ENCODE measurements at regions not wholly inside any gene's neighbourhood (a gene's known extent, or its start where the extent isn't known, plus 50 kb on each side); places are given as distances from the start of the nearest gene placed in this dataset.

DNA sequence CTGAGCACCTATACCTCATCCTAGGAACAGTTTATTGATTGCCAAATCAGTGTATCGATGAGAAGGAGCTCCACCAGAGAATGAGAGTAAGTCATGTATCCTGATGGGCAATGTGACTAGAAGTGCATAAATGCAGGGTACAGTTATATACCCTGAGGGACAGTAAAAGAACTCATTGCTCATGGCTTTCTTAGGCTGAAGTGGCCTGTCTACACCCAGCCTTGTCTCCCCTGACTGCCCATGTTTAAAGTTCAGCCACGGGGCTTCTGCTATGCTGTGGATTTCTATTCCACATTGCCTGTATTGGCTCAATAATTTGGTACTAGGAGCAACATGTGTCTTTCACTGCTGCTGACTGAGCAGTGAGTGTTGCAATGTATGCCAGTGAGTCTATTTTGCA lies 400.4 kb upstream of the IMPG1 start:
- H3K9me3 ChIP-seq: no peaks in the 10 kb centered on the region
- H3K4me1 ChIP-seq (ENCODE audit: control insufficient read depth in 1 of 2, low read depth in 2 of 2): no peaks in the 10 kb centered on the region
- no peaks in the 10 kb centered on the region for H3K27me3 ChIP-seq (replicated peaks; ENCODE audit: insufficient read depth)
- H3K27ac ChIP-seq: no peak overlapping the region
- DNase-seq (ENCODE audit: low spot score): no peak
- no peak for ATAC-seq (ENCODE audit: insufficient number of reproducible peaks, low FRiP score, low read depth)
- TF ChIP-seq, protein P1, sequence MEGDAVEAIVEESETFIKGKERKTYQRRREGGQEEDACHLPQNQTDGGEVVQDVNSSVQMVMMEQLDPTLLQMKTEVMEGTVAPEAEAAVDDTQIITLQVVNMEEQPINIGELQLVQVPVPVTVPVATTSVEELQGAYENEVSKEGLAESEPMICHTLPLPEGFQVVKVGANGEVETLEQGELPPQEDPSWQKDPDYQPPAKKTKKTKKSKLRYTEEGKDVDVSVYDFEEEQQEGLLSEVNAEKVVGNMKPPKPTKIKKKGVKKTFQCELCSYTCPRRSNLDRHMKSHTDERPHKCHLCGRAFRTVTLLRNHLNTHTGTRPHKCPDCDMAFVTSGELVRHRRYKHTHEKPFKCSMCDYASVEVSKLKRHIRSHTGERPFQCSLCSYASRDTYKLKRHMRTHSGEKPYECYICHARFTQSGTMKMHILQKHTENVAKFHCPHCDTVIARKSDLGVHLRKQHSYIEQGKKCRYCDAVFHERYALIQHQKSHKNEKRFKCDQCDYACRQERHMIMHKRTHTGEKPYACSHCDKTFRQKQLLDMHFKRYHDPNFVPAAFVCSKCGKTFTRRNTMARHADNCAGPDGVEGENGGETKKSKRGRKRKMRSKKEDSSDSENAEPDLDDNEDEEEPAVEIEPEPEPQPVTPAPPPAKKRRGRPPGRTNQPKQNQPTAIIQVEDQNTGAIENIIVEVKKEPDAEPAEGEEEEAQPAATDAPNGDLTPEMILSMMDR (IDR thresholded peaks at IDR 0.05): no peak
- no peak overlapping the region for H3K4me3 ChIP-seq
- no peaks in the 10 kb centered on the region for H3K36me3 ChIP-seq

DNA sequence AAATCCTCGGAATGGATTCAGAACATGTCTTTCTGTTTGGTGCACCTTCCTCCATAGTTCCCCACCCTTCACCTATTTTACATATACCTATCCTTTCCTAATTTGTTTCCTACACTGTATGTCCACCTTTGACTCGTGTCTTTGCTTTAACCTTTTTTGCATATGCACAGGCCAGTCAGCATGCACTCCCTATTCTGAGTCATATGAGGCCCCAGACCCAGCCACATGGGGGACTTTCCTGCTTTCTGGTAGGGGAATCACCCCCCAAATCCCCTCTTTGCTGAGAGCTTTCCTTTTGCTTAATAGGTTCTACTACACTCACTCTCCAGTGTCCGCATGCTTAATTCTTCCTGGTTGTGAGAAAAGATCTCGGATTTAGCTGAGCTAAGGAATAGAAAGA lies 393.8 kb upstream of the IMPG1 start:
- no peaks in the 10 kb centered on the region for H3K27me3 ChIP-seq (replicated peaks; ENCODE audit: insufficient read depth)
- H3K9me3 ChIP-seq: no peaks in the 10 kb centered on the region
- no peak for DNase-seq (ENCODE audit: low spot score)
- no peak overlapping the region for H3K27ac ChIP-seq
- TF ChIP-seq, protein P1 (IDR thresholded peaks at IDR 0.05): no peak
- H3K4me3 ChIP-seq: no peak overlapping the region
- H3K4me1 ChIP-seq (ENCODE audit: control insufficient read depth in 1 of 2, low read depth in 2 of 2): no peaks in the 10 kb centered on the region
- no peak for ATAC-seq (ENCODE audit: insufficient number of reproducible peaks, low FRiP score, low read depth)
- H3K36me3 ChIP-seq: no peaks in the 10 kb centered on the region

DNA sequence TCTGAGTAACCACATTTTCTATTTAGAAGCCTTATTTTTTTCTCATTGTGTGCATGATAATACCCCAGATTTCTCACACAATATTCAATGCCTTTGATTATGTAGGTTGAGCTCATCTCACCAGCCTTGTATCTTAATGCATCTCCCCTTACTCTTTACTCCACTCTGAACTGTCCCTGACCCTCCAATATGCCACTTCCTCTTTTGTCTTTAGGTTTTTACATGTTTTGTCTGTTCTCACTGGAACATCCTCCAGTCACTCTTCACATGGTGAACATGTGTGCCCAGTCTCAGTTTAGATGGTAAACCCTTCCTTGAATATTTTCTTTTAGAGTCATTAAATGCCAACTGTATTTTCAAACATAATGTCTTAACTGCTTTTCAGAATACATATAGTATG lies 392.9 kb upstream of the IMPG1 start:
- no peak for DNase-seq (ENCODE audit: low spot score)
- Histone ChIP-seq H3K36me3 (no peaks in the 10 kb centered on the region), H3K9me3 (no peaks in the 10 kb centered on the region), H3K27ac (no peak overlapping the region), H3K4me3 (no peak overlapping the region), H3K27me3 (replicated peaks; ENCODE audit: insufficient read depth) (no peaks in the 10 kb centered on the region), H3K4me1 (ENCODE audit: control insufficient read depth in 1 of 2, low read depth in 2 of 2) (no peaks in the 10 kb centered on the region)
- TF ChIP-seq, protein P1 (IDR thresholded peaks at IDR 0.05): no peak
- no peak for ATAC-seq (ENCODE audit: insufficient number of reproducible peaks, low FRiP score, low read depth)

DNA sequence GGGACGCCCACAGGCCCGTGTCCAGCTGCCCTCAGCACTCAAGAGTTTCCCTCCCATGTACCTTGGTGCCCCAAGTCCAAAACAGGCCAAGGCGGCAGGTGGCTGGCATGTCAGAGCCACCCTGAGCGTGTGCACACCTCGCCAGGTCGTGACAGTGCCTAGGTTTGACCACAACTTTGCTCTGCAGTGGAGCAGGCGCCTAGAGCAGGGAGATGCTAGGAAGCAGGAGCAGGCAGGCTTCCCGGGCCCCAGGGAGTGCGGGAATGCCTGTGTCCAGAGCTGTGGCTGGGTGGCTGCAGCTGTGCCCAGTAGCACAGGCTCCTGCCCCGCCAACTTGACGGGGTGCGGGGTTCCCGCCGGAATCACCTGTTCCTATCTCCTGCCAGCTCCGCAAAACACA lies 380.8 kb upstream of the IMPG1 start:
- Histone ChIP-seq H3K9me3 (no peaks in the 10 kb centered on the region), H3K36me3 (no peaks in the 10 kb centered on the region), H3K27me3 (replicated peaks; ENCODE audit: insufficient read depth) (no peaks in the 10 kb centered on the region), H3K4me3 (no peak overlapping the region), H3K4me1 (ENCODE audit: control insufficient read depth in 1 of 2, low read depth in 2 of 2) (no peaks in the 10 kb centered on the region), H3K27ac (no peak overlapping the region)
- no peak for DNase-seq (ENCODE audit: low spot score)
- TF ChIP-seq, protein P1 (IDR thresholded peaks at IDR 0.05): no peak
- no peak for ATAC-seq (ENCODE audit: insufficient number of reproducible peaks, low FRiP score, low read depth)

DNA sequence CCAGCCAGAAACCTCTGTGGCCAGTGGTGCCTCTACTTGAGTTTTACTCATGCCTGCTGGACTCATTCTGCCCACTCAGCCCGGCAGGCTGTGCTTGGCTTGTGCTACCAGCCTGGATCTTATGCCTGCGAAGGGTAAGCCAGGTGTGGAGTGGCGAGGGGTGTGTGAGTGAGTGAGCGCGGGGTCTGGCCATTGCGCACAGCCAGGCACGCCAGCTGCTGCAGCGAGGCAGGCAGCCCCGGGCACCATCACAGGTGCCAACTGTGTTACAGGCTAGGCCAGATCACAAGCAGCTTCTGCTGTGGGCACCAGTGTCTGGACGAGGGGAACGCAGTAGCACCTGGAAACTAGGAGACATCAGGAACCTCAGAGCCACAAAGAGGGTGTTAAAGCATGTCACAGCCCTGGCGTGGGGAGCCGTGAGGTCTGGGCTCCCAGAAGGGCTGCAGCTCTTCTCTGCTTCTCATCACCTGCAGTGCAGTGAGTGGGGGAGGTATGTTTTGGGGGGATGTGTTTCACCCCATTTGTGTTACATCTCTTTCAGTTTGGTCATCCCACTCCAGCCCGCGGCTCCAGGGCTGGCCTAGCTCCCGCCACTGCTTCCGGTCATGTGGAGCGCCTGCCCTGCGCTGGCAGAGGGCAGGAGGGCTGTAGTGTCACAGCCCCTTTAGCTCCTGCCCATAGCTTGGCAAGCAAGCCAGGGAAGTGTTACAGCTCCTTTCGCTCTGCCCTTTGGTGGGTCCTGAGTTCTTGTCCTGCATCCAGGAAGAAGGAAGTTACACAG lies 379.7 kb upstream of the IMPG1 start:
- DNase-seq (ENCODE audit: low spot score): no peak
- Histone ChIP-seq H3K36me3 (no peaks in the 10 kb centered on the region), H3K27ac (no peak overlapping the region), H3K9me3 (no peaks in the 10 kb centered on the region), H3K4me3 (no peak overlapping the region), H3K4me1 (ENCODE audit: control insufficient read depth in 1 of 2, low read depth in 2 of 2) (no peaks in the 10 kb centered on the region), H3K27me3 (replicated peaks; ENCODE audit: insufficient read depth) (no peaks in the 10 kb centered on the region)
- TF ChIP-seq, protein P1 (IDR thresholded peaks at IDR 0.05): no peak
- ATAC-seq (ENCODE audit: insufficient number of reproducible peaks, low FRiP score, low read depth): no peak

Data from thoracic aorta (tissue), 2 donors.